ENCODE measurements at regions not wholly inside any gene's neighbourhood (a gene's known extent, or its start where the extent isn't known, plus 50 kb on each side); places are given as distances from the start of the nearest gene placed in this dataset.

DNA sequence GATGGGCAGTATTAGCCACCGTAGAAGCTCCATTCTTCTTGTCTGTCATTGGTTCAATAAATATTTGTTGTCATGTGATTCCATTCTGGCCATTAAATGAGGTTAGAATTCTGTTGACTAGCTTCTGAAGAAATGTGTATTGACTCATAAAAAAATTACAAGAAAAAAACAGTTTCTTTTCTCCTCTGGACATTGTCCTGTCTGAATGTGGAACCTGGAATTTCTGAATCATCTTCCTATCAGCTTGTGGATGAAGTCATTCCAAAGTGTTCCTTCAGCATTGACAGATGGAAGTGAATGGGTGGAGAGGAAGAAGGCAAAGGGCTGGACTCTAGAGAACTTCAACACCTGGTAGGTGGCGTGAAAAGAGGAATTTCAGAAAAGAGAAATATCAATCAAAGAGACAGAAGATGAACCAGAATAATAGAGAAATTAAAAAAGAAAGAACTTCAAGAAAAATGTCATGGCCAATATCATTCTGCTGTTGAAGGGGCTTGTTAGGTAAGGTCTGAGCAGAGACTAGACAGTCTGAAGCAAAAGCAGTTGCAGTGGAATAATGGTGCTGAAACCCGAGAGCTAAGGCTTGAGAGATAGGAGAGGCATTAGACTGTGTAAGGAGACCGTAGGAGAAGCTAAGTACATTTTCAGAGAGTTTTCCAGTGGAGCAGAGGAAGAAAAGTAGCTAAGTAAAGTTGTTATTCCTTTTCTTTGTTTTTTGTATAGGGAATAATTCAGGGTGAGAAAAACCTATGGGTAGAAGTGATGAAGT, 806.6 kb downstream of the SQOR start:
- Histone ChIP-seq H2BK120ac (replicated peaks; ENCODE audit: low read depth, low read length) (no peak overlapping the region), H3K79me2 (ENCODE audit: control insufficient read depth in 1 of 2, insufficient read depth in 2 of 2, low read length in 2 of 2) (no peaks in the 10 kb centered on the region), H3K18ac (ENCODE audit: extremely low read depth, low read length) (no peak overlapping the region), H3K9ac (replicated peaks in 1 of 4; ENCODE audit: extremely low read depth in 1 of 4, low read depth in 3 of 4, low read length in 3 of 4) (no peak overlapping the region), H3K36me3 (ENCODE audit: control insufficient read depth in 2 of 4, insufficient read depth in 4 of 4, low read length in 3 of 4) (no peaks in the 10 kb centered on the region), H4K5ac (ENCODE audit: insufficient read length, low read depth, low read length) (no peak overlapping the region), H3K4me1 (replicated peaks in 1 of 4; ENCODE audit: control insufficient read depth in 3 of 4, insufficient read depth in 4 of 4, low read length in 3 of 4) (no peaks in the 10 kb centered on the region), H3K27me3 (replicated peaks in 1 of 4; ENCODE audit: control insufficient read depth in 3 of 4, extremely low read depth in 1 of 4, insufficient read depth in 3 of 4, low read length in 3 of 4) (no peaks in the 10 kb centered on the region), H3K56ac (replicated peaks; ENCODE audit: insufficient read length, low read depth, low read length) (no peak overlapping the region), H3K4ac (replicated peaks; ENCODE audit: insufficient read length, low read depth, low read length) (no peak overlapping the region), H3K14ac (ENCODE audit: insufficient read length) (no peak overlapping the region), H3K27ac (ENCODE audit: low read depth, low read length) (no peak overlapping the region), H2BK20ac (ENCODE audit: low read length) (no peak overlapping the region), H3K4me3 (ENCODE audit: extremely low read depth in 1 of 4, insufficient read depth in 2 of 4, low read depth in 3 of 4, low read length in 4 of 4) (no peak overlapping the region), H3K79me1 (ENCODE audit: low read depth, low read length) (no peaks in the 10 kb centered on the region), H2AK5ac (ENCODE audit: low read depth, low read length) (no peak overlapping the region), H3K4me2 (ENCODE audit: insufficient read depth in 1 of 2, low read depth in 2 of 2, low read length in 2 of 2) (no peak overlapping the region), H4K8ac (ENCODE audit: extremely low read depth, insufficient read depth, low read length) (no peak overlapping the region), H3K23ac (ENCODE audit: insufficient read length) (no peak overlapping the region), H2BK5ac (ENCODE audit: low read depth, low read length) (no peak overlapping the region), H2BK15ac (ENCODE audit: low read length) (no peak overlapping the region), H3K23me2 (ENCODE audit: low read depth, low read length) (no peaks in the 10 kb centered on the region), H4K20me1 (replicated peaks in 1 of 2; ENCODE audit: control insufficient read depth in 1 of 2, insufficient read depth in 2 of 2, low read length in 2 of 2) (no peaks in the 10 kb centered on the region), H2BK12ac (ENCODE audit: low read depth, low read length) (no peak overlapping the region), H2AFZ (ENCODE audit: low read length) (no peak overlapping the region), H4K91ac (replicated peaks; ENCODE audit: insufficient read length, low read length) (no peak overlapping the region), H3K9me3 (ENCODE audit: insufficient read depth in 2 of 2, low read depth in 1 of 2, low read length in 1 of 2) (no peaks in the 10 kb centered on the region)
- POLR2A ChIA-PET (ENCODE audit: partially characterized antibody), result no interaction called here
- 87% methylated on average over 4 of the region's 4 CpGs; no CpG with 5 or more reads in 1 of the 2 experiments for WGBS, 2 experiments (ENCODE audit: extremely low coverage in 1 of 2, insufficient coverage in 1 of 2, insufficient read length in 1 of 2, insufficient replicate concordance in 2 of 2, low coverage in 1 of 2, low lambda C conversion rate in 2 of 2, missing lambda C conversion rate in 1 of 2)
- no peak for TF ChIP-seq CREB1 (IDR thresholded peaks at IDR 0.05)
- no peak for TF ChIP-seq HDAC6 (IDR thresholded peaks at IDR 0.05; ENCODE audit: low read depth, low read length)
- no peak for TF ChIP-seq TCF12 (IDR thresholded peaks at IDR 0.05; ENCODE audit: low read depth, low read length)
- DNase-seq (ENCODE audit: low read depth in 1 of 2, low spot score in 2 of 2) (no peak), FAIRE-seq (no peak)
- CTCF ChIA-PET (ENCODE audit: partially characterized antibody), result interaction anchor here (0.7 kb wide), 1 partner anchor 61 kb away, joined by 3 read pairs; no protein-coding TSS in a partner anchor

All from H1 (cell line).